ENCODE measurements at regions not wholly inside any gene's neighbourhood (a gene's known extent, or its start where the extent isn't known, plus 50 kb on each side); places are given as distances from the start of the nearest gene placed in this dataset.
"Not testable (repeated sequence)": the region's sequence is repeated elsewhere in the genome, so short reads cannot be mapped to it uniquely, and the experiment has no call there.

GRCh38 chr4:38284294-38285030 lies 324.3 kb downstream of the PTTG2 start:
- H3K4me1 Mint-ChIP-seq (ENCODE audit: low read depth) = peaks cover 15% of the 10 kb centered on the region
- DNase-seq (no peak), ATAC-seq (no peak)
- ChIA-PET CTCF (interaction anchor here (1.4 to 1.9 kb wide), 2 partner anchors 10 to 20 kb away, joined by 3 to 5 read pairs; no protein-coding TSS in a partner anchor), POLR2A (interaction anchor here (0.6 kb wide), 1 partner anchor 33 kb away, joined by 3 read pairs; no protein-coding TSS in a partner anchor)
- no peaks in the 10 kb centered on the region for H3K9me3 Mint-ChIP-seq (ENCODE audit: insufficient read depth)
- no peak overlapping the region for H3K4me3 Mint-ChIP-seq
- H3K27me3 Mint-ChIP-seq (ENCODE audit: low read depth) = no peaks in the 10 kb centered on the region
- no peak overlapping the region for H3K27ac Mint-ChIP-seq
- H3K36me3 Mint-ChIP-seq (ENCODE audit: low read depth) = no peaks in the 10 kb centered on the region

- no peak overlapping the region for H3K27ac Mint-ChIP-seq
- no peaks in the 10 kb centered on the region for H3K27me3 Mint-ChIP-seq (ENCODE audit: low read depth)
- no peak for DNase-seq
- ChIA-PET POLR2A (no interaction called here), CTCF (no interaction called here)
- no peaks in the 10 kb centered on the region for H3K36me3 Mint-ChIP-seq (ENCODE audit: low read depth)
- peaks cover 4% of the 10 kb centered on the region for H3K9me3 Mint-ChIP-seq (ENCODE audit: insufficient read depth)
- H3K4me3 Mint-ChIP-seq = no peak overlapping the region
- peaks cover 15% of the 10 kb centered on the region for H3K4me1 Mint-ChIP-seq (ENCODE audit: low read depth)
- no peak for ATAC-seq
Measured at GRCh38 chr4:38287101-38287851, 327.1 kb downstream of the PTTG2 start.

GRCh38 chr4:38289553-38289952 lies 329.4 kb downstream of the PTTG2 start:
- Mint-ChIP-seq H3K9me3 (ENCODE audit: insufficient read depth) (peaks cover 14% of the 10 kb centered on the region), H3K36me3 (ENCODE audit: low read depth) (peaks cover 2% of the 10 kb centered on the region), H3K4me3 (no peak overlapping the region), H3K27me3 (ENCODE audit: low read depth) (no peaks in the 10 kb centered on the region), H3K27ac (no peak overlapping the region), H3K4me1 (ENCODE audit: low read depth) (peaks cover 4% of the 10 kb centered on the region)
- ChIA-PET POLR2A (no interaction called here), CTCF (no interaction called here)
- no peak for DNase-seq
- no peak for ATAC-seq

GRCh38 chr4:38290366-38290765 lies 330.2 kb downstream of the PTTG2 start:
- peaks cover 2% of the 10 kb centered on the region for H3K36me3 Mint-ChIP-seq (ENCODE audit: low read depth)
- CTCF ChIA-PET = no interaction called here
- H3K4me1 Mint-ChIP-seq (ENCODE audit: low read depth) = no peaks in the 10 kb centered on the region
- no peak overlapping the region for H3K27ac Mint-ChIP-seq
- peaks cover 14% of the 10 kb centered on the region for H3K9me3 Mint-ChIP-seq (ENCODE audit: insufficient read depth)
- H3K27me3 Mint-ChIP-seq (ENCODE audit: low read depth) = no peaks in the 10 kb centered on the region
- ATAC-seq (no peak), DNase-seq (no peak)
- H3K4me3 Mint-ChIP-seq = no peak overlapping the region
- POLR2A ChIA-PET = no interaction called here

GRCh38 chr4:38290914-38291313 lies 330.7 kb downstream of the PTTG2 start:
- no peak overlapping the region for H3K4me3 Mint-ChIP-seq
- H3K9me3 Mint-ChIP-seq (ENCODE audit: insufficient read depth) = peaks cover 14% of the 10 kb centered on the region
- H3K36me3 Mint-ChIP-seq (ENCODE audit: low read depth) = peaks cover 2% of the 10 kb centered on the region
- POLR2A ChIA-PET = no interaction called here
- peaks cover 2% of the 10 kb centered on the region for H3K27me3 Mint-ChIP-seq (ENCODE audit: low read depth)
- DNase-seq = no peak
- H3K4me1 Mint-ChIP-seq (ENCODE audit: low read depth) = no peaks in the 10 kb centered on the region
- CTCF ChIA-PET = no interaction called here
- no peak for ATAC-seq
- no peak overlapping the region for H3K27ac Mint-ChIP-seq

GRCh38 chr4:38292529-38292928 lies 332.3 kb downstream of the PTTG2 start:
- peaks cover 2% of the 10 kb centered on the region for H3K36me3 Mint-ChIP-seq (ENCODE audit: low read depth)
- no peaks in the 10 kb centered on the region for H3K4me1 Mint-ChIP-seq (ENCODE audit: low read depth)
- peaks cover 19% of the 10 kb centered on the region for H3K9me3 Mint-ChIP-seq (ENCODE audit: insufficient read depth)
- H3K27ac Mint-ChIP-seq = no peak overlapping the region
- peaks cover 2% of the 10 kb centered on the region for H3K27me3 Mint-ChIP-seq (ENCODE audit: low read depth)
- no peak overlapping the region for H3K4me3 Mint-ChIP-seq
- ChIA-PET CTCF (interaction anchor here (0.9 kb wide), 1 partner anchor 26 kb away, joined by 4 read pairs; no protein-coding TSS in a partner anchor), POLR2A (no interaction called here)
- DNase-seq (no peak), ATAC-seq (no peak)

GRCh38 chr4:38294238-38294637 lies 334.0 kb downstream of the PTTG2 start:
- Mint-ChIP-seq H3K9me3 (ENCODE audit: insufficient read depth) (peaks cover 31% of the 10 kb centered on the region), H3K4me1 (ENCODE audit: low read depth) (no peaks in the 10 kb centered on the region), H3K27ac (no peak overlapping the region), H3K36me3 (ENCODE audit: low read depth) (peaks cover 7% of the 10 kb centered on the region), H3K4me3 (no peak overlapping the region), H3K27me3 (ENCODE audit: low read depth) (peaks cover 2% of the 10 kb centered on the region)
- CTCF ChIA-PET = no interaction called here
- ATAC-seq (no peak), DNase-seq (no peak)
- POLR2A ChIA-PET = no interaction called here

GRCh38 chr4:38297061-38297460 lies 336.9 kb downstream of the PTTG2 start:
- peaks cover 12% of the 10 kb centered on the region for H3K36me3 Mint-ChIP-seq (ENCODE audit: low read depth)
- no peaks in the 10 kb centered on the region for H3K4me1 Mint-ChIP-seq (ENCODE audit: low read depth)
- no peak overlapping the region for H3K27ac Mint-ChIP-seq
- DNase-seq (no peak), ATAC-seq (no peak)
- CTCF ChIA-PET = interaction anchor here (1.0 kb wide), 1 partner anchor 228 kb away, joined by 3 read pairs; no protein-coding TSS in a partner anchor
- H3K9me3 Mint-ChIP-seq (ENCODE audit: insufficient read depth) = peaks cover 54% of the 10 kb centered on the region
- H3K27me3 Mint-ChIP-seq (ENCODE audit: low read depth) = peaks cover 2% of the 10 kb centered on the region
- POLR2A ChIA-PET = interaction anchor here (0.8 kb wide), 1 partner anchor 10 kb away, joined by 3 read pairs; no protein-coding TSS in a partner anchor
- no peak overlapping the region for H3K4me3 Mint-ChIP-seq

- Mint-ChIP-seq H3K27me3 (ENCODE audit: low read depth) (peaks cover 2% of the 10 kb centered on the region), H3K4me1 (ENCODE audit: low read depth) (no peaks in the 10 kb centered on the region), H3K4me3 (no peak overlapping the region), H3K36me3 (ENCODE audit: low read depth) (peaks cover 16% of the 10 kb centered on the region), H3K27ac (no peak overlapping the region), H3K9me3 (ENCODE audit: insufficient read depth) (peaks cover 54% of the 10 kb centered on the region)
- DNase-seq = no peak
- ATAC-seq = no peak
- ChIA-PET CTCF (no interaction called here), POLR2A (no interaction called here)
Measured at GRCh38 chr4:38298868-38299713, 338.9 kb downstream of the PTTG2 start.

- Mint-ChIP-seq H3K27me3 (ENCODE audit: low read depth) (no peaks in the 10 kb centered on the region), H3K4me1 (ENCODE audit: low read depth) (peaks cover 25% of the 10 kb centered on the region), H3K9me3 (ENCODE audit: insufficient read depth) (peaks cover 52% of the 10 kb centered on the region), H3K36me3 (ENCODE audit: low read depth) (peaks cover 21% of the 10 kb centered on the region), H3K27ac (no peak overlapping the region), H3K4me3 (no peak overlapping the region)
- ChIA-PET CTCF (interaction anchor here (0.8 to 1.7 kb wide), 2 partner anchors 16 to 123 kb away, joined by 5 to 7 read pairs; no protein-coding TSS in a partner anchor), POLR2A (no interaction called here)
- DNase-seq (no peak), ATAC-seq (no peak)
Measured at GRCh38 chr4:38302910-38303309, 342.7 kb downstream of the PTTG2 start.

- H3K4me3 Mint-ChIP-seq; H3K27ac Mint-ChIP-seq; ATAC-seq; DNase-seq; H3K27me3 Mint-ChIP-seq (ENCODE audit: low read depth): not testable (repeated sequence)
- H3K36me3 Mint-ChIP-seq (ENCODE audit: low read depth) = peaks cover 18% of the 10 kb centered on the region
- CTCF ChIA-PET = interaction anchor here (0.9 to 1.5 kb wide), 3 partner anchors 15 to 20 kb away, joined by 3 to 5 read pairs (median 3); no protein-coding TSS in a partner anchor
- H3K9me3 Mint-ChIP-seq (ENCODE audit: insufficient read depth) = peaks cover 40% of the 10 kb centered on the region
- POLR2A ChIA-PET = interaction anchor here (0.6 kb wide), 1 partner anchor 146 kb away, joined by 3 read pairs; no protein-coding TSS in a partner anchor
- peaks cover 33% of the 10 kb centered on the region for H3K4me1 Mint-ChIP-seq (ENCODE audit: low read depth)
Measured at GRCh38 chr4:38304460-38304859, 344.3 kb downstream of the PTTG2 start.

Measured in activated CD8-positive, alpha-beta T cell treated with anti-CD3 and anti-CD28 coated beads, Interleukin-2, amount 10 ng/mL, durations not matched to agents 7 days and 5 days (primary cell).